Neural progenitor cell (in vitro differentiated cells): ENCODE measurements at regions not wholly inside any gene's neighbourhood (a gene's known extent, or its start where the extent isn't known, plus 50 kb on each side); places are given as distances from the start of the nearest gene placed in this dataset.

Experiments
- DNase-seq: peaks from one replicate; pipeline ENCODE4 v3.0.0-alpha.2; 2016; ENCODE audit warnings: low spot score
- H2AFZ ChIP-seq: fragments of 200-600 bp; sonication (generic); replicated peaks from 2 replicates; pipeline ENCODE4 v1.6.1; 2016; ENCODE audit warnings: antibody characterized with exemption
- H3F3A ChIP-seq: fragments of 200-600 bp; sonication (generic); 2 replicates; pipeline ENCODE4 v1.6.1; 2016; ENCODE audit warnings: antibody characterized with exemption, low read depth
- H3K27ac ChIP-seq: fragments of 200-600 bp; sonication (generic); 2 replicates; pipeline ENCODE4 v1.5.1; 2016; ENCODE audit warnings: mild to moderate bottlenecking
- H3K27me3 ChIP-seq: fragments of 200-600 bp; sonication (generic); 2 replicates; pipeline ENCODE4 v1.6.1; 2016; ENCODE audit warnings: mild to moderate bottlenecking, moderate library complexity
- H3K36me3 ChIP-seq: fragments of 200-600 bp; sonication (generic); 2 replicates; pipeline ENCODE4 v1.5.1; 2016
- H3K4me1 ChIP-seq: fragments of 200-600 bp; sonication (generic); 2 replicates; pipeline ENCODE4 v1.6.1; 2016; ENCODE audit warnings: mixed run types
- H3K4me2 ChIP-seq: fragments of 200-600 bp; sonication (generic); 2 replicates; pipeline ENCODE4 v1.6.1; 2016
- H3K4me3 ChIP-seq: fragments of 200-600 bp; sonication (generic); 2 replicates; pipeline ENCODE4 v1.5.1; 2016
- H3K79me2 ChIP-seq: fragments of 200-600 bp; sonication (generic); 2 replicates; pipeline ENCODE4 v1.6.1; 2016; ENCODE audit warnings: low read depth
- H3K9ac ChIP-seq: fragments of 200-600 bp; sonication (generic); 2 replicates; pipeline ENCODE4 v1.6.1; 2016
- H3K9me3 ChIP-seq: fragments of 200-600 bp; sonication (generic); 2 replicates; pipeline ENCODE4 v1.5.1; 2016; ENCODE audit warnings: low read depth
- H4K20me1 ChIP-seq: fragments of 200-600 bp; sonication (generic); 2 replicates; pipeline ENCODE4 v1.6.1; 2016; ENCODE audit warnings: low read depth
- H3K27ac Mint-ChIP-seq: 3 replicates; pipeline ENCODE4 v1.8.0; 2021; ENCODE audit warnings: mixed read lengths
- H3K27me3 Mint-ChIP-seq: 2 replicates; pipeline ENCODE4 v1.8.0; 2022; ENCODE audit warnings: low read depth, mild to moderate bottlenecking, inconsistent platforms, moderate library complexity, mixed read lengths; ENCODE audit not compliant: insufficient read depth
- H3K36me3 Mint-ChIP-seq: 3 replicates; pipeline ENCODE4 v1.8.0; 2021; ENCODE audit warnings: mixed read lengths
- H3K4me1 Mint-ChIP-seq: 3 replicates; pipeline ENCODE4 v1.8.0; 2021; ENCODE audit warnings: mixed read lengths
- H3K4me3 Mint-ChIP-seq: 3 replicates; pipeline ENCODE4 v1.8.0; 2021; ENCODE audit warnings: mild to moderate bottlenecking, moderate library complexity, mixed read lengths
- H3K9me3 Mint-ChIP-seq: 3 replicates; pipeline ENCODE4 v1.8.0; 2020; ENCODE audit warnings: mixed read lengths
- EZH2 ChIP-seq: fragments of 200-600 bp; sonication (generic); IDR thresholded peaks from 2 replicates; pipeline ENCODE4 v1.6.1; 2017; ENCODE audit warnings: antibody characterized with exemption, mild to moderate bottlenecking, moderate library complexity
- EZH2phosphoT487 ChIP-seq: fragments of 200-600 bp; sonication (generic); IDR thresholded peaks from 2 replicates; pipeline ENCODE4 v1.6.1; 2017; ENCODE audit warnings: antibody characterized with exemption
- TF ChIP-seq, protein P1 (sequence below): fragments of 200-600 bp; sonication (generic); IDR thresholded peaks from 2 replicates; pipeline ENCODE4 v1.5.1; 2017; ENCODE audit warnings: antibody characterized with exemption, mild to moderate bottlenecking

DNA sequence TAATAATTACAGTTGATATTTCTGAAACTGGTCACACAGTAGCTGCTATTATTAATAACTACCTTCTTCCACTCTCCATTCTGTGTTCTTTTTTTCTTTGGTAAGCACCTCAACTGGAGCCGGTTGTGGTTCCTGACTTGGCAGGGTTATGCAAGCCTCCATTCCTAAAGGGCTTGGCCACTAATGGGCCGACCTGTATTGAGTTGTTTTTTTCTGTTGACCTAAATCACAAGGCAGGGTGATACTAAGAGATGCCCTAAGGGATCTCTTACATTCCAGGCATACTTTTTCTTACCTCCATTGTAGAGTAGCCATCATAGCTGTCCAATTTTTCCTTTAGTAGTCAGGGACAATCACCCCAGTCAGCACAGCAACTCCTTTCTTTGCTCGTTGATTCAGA lies 1295.8 kb upstream of the ADGRL3 start:
- H3K4me2 ChIP-seq = no peak overlapping the region
- H3K36me3 Mint-ChIP-seq = no peaks in the 10 kb centered on the region
- H3K27ac ChIP-seq = no peak overlapping the region
- peaks cover 5% of the 10 kb centered on the region for H3K4me1 ChIP-seq
- no peaks in the 10 kb centered on the region for H4K20me1 ChIP-seq
- peaks cover 3% of the 10 kb centered on the region for H3K4me1 Mint-ChIP-seq
- H3K9me3 ChIP-seq = no peaks in the 10 kb centered on the region
- no peaks in the 10 kb centered on the region for H3K9me3 Mint-ChIP-seq
- no peak overlapping the region for H3K9ac ChIP-seq
- TF ChIP-seq EZH2phosphoT487 (no peak), EZH2 (no peak)
- TF ChIP-seq, protein P1, sequence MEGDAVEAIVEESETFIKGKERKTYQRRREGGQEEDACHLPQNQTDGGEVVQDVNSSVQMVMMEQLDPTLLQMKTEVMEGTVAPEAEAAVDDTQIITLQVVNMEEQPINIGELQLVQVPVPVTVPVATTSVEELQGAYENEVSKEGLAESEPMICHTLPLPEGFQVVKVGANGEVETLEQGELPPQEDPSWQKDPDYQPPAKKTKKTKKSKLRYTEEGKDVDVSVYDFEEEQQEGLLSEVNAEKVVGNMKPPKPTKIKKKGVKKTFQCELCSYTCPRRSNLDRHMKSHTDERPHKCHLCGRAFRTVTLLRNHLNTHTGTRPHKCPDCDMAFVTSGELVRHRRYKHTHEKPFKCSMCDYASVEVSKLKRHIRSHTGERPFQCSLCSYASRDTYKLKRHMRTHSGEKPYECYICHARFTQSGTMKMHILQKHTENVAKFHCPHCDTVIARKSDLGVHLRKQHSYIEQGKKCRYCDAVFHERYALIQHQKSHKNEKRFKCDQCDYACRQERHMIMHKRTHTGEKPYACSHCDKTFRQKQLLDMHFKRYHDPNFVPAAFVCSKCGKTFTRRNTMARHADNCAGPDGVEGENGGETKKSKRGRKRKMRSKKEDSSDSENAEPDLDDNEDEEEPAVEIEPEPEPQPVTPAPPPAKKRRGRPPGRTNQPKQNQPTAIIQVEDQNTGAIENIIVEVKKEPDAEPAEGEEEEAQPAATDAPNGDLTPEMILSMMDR = no peak
- H3K27ac Mint-ChIP-seq = no peak overlapping the region
- no peaks in the 10 kb centered on the region for H3K27me3 ChIP-seq
- no peak overlapping the region for H2AFZ ChIP-seq
- no peak for DNase-seq
- H3K27me3 Mint-ChIP-seq = no peaks in the 10 kb centered on the region
- H3K36me3 ChIP-seq = no peaks in the 10 kb centered on the region
- H3F3A ChIP-seq = peaks cover 8% of the 10 kb centered on the region
- H3K4me3 ChIP-seq = no peak overlapping the region
- no peak overlapping the region for H3K4me3 Mint-ChIP-seq
- H3K79me2 ChIP-seq = no peaks in the 10 kb centered on the region

DNA sequence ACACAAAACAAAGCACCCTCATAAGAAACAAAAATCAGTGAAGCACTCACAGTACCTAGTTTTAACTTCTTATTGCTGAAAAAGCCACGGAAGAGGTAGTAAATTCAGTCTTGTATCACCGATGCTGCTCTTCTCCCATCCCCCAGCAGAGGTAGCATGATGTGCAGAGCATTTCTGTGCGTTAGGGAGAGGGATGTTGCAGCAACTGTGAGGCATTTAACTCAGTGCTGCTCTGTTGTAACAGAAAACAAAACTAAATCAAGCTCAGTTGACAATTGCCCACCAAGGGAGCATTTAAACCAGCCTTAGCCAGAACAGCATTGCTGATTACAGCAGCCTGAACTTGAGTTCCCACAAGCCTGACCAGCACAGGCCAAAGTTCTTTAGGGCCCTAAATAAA lies 1279.7 kb upstream of the ADGRL3 start:
- no peak overlapping the region for H3K4me3 ChIP-seq
- H3K9me3 ChIP-seq = no peaks in the 10 kb centered on the region
- H2AFZ ChIP-seq = peak overlapping the region; percentile 79
- no peaks in the 10 kb centered on the region for H3K27me3 Mint-ChIP-seq
- H3K36me3 Mint-ChIP-seq = no peaks in the 10 kb centered on the region
- H3K4me1 ChIP-seq = peaks cover 11% of the 10 kb centered on the region
- no peak for TF ChIP-seq EZH2phosphoT487
- TF ChIP-seq, protein P1 = peak; percentile 28
- H3K4me3 Mint-ChIP-seq = no peak overlapping the region
- H3K36me3 ChIP-seq = no peaks in the 10 kb centered on the region
- no peak overlapping the region for H3K9ac ChIP-seq
- H3K27ac Mint-ChIP-seq = peak overlapping the region; percentile 36
- no peaks in the 10 kb centered on the region for H3F3A ChIP-seq
- H3K27me3 ChIP-seq = no peaks in the 10 kb centered on the region
- H3K79me2 ChIP-seq = no peaks in the 10 kb centered on the region
- H3K27ac ChIP-seq = no peak overlapping the region
- H3K4me2 ChIP-seq = no peak overlapping the region
- H4K20me1 ChIP-seq = no peaks in the 10 kb centered on the region
- DNase-seq = peak; percentile 51
- H3K9me3 Mint-ChIP-seq = no peaks in the 10 kb centered on the region
- H3K4me1 Mint-ChIP-seq = peaks cover 6% of the 10 kb centered on the region

DNA sequence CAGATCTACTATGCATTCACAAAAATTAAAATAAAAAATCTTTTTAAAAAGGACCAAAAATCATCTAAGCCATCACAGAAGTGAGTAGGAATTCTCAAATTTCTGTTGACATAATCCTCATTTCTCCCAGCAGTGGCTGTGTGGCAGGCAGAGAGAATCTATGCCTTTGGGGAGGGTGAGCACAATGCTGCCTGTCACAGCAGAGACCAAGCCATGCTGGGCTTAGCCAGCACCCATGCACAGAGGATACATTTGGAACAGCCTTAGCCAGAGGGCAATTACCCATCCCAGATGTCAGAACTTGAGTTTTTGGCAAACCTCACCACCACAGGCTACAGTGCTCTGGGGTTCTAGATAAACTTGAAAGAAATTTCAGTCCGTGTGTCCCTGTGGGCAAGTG lies 1274.8 kb upstream of the ADGRL3 start:
- Histone ChIP-seq H3F3A (no peaks in the 10 kb centered on the region), H3K27me3 (no peaks in the 10 kb centered on the region), H3K27ac (no peak overlapping the region), H3K4me1 (peaks cover 4% of the 10 kb centered on the region), H2AFZ (no peak overlapping the region), H3K9ac (no peak overlapping the region), H3K4me2 (no peak overlapping the region), H4K20me1 (no peaks in the 10 kb centered on the region), H3K36me3 (no peaks in the 10 kb centered on the region), H3K4me3 (no peak overlapping the region), H3K79me2 (no peaks in the 10 kb centered on the region), H3K9me3 (no peaks in the 10 kb centered on the region)
- no peak overlapping the region for H3K4me3 Mint-ChIP-seq
- no peak for DNase-seq
- no peaks in the 10 kb centered on the region for H3K36me3 Mint-ChIP-seq
- peaks cover 2% of the 10 kb centered on the region for H3K9me3 Mint-ChIP-seq
- H3K27ac Mint-ChIP-seq = no peak overlapping the region
- H3K4me1 Mint-ChIP-seq = peaks cover 3% of the 10 kb centered on the region
- H3K27me3 Mint-ChIP-seq = no peaks in the 10 kb centered on the region
- TF ChIP-seq EZH2 (no peak), EZH2phosphoT487 (no peak)
- TF ChIP-seq, protein P1 = no peak
